ENCODE measurements at regions not wholly inside any gene's neighbourhood (a gene's known extent, or its start where the extent isn't known, plus 50 kb on each side); places are given as distances from the start of the nearest gene placed in this dataset.

DNA sequence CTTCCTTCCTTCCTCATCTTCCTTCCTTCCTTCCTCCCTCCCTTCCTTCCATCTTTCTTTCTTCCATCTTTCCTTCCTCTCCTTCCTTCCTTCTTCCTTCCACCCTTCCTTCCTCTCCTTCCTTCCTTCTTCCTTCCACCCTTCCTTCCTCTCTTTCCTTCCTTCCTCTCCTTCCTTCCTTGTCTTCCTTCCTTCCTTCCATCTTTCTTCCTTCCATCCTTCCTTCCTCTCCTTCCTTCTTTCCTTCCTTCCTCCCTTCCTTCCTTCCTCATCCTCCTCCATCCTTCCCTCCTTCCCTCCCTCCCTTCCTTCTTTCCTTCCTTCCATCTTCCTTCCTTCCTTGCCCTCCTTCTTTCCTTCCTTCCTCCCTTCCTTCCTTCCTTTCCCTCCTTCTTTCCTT is 361.4 kb upstream of the TSHZ2 start (continued):
- TF ChIP-seq SOX6 (IDR thresholded peaks at IDR 0.05) (peak; percentile 75; the same call in 1 of the 2 replicates), SOX6 (CRISPR knock-in tag; IDR thresholded peaks at IDR 0.05) (no peak), ATF7 (IDR thresholded peaks at IDR 0.05) (peak; percentile 19; the same call in 1 of the 2 replicates), ATF7 (CRISPR knock-in tag; IDR thresholded peaks at IDR 0.05) (no peak), NCOA5 (CRISPR knock-in tag; IDR thresholded peaks at IDR 0.05) (no peak), ZNF282 (IDR thresholded peaks at IDR 0.05; ENCODE audit: partially characterized antibody) (peak; percentile 61), PCBP2 (optimal IDR thresholded peaks at IDR 0.05; ENCODE audit: low read depth, low read length, poor library complexity, severe bottlenecking) (peak; percentile 92), PHB2 (IDR thresholded peaks at IDR 0.05; ENCODE audit: partially characterized antibody) (peak; percentile 93), RAD51 (IDR thresholded peaks at IDR 0.05; ENCODE audit: borderline replicate concordance) (peak; percentile 7; the same call in 1 of the 2 replicates), IKZF1 (IDR thresholded peaks at IDR 0.05) (peak; percentile 91), AGO1 (IDR thresholded peaks at IDR 0.05; ENCODE audit: low read depth, low read length, poor library complexity, severe bottlenecking) (no peak), PAXIP1 (CRISPR knock-in tag; conservative IDR thresholded peaks at IDR 0.05) (no peak), FOXA1 (IDR thresholded peaks at IDR 0.05) (0 out of 2 replicates have a peak, but pooled peaks have one; percentile 35), FOXA1 (CRISPR knock-in tag; IDR thresholded peaks at IDR 0.05) (no peak), FOXK2 (IDR thresholded peaks at IDR 0.05) (peak; percentile 65; the same call in 1 of the 2 replicates)
- TF ChIP-seq, protein P1, sequence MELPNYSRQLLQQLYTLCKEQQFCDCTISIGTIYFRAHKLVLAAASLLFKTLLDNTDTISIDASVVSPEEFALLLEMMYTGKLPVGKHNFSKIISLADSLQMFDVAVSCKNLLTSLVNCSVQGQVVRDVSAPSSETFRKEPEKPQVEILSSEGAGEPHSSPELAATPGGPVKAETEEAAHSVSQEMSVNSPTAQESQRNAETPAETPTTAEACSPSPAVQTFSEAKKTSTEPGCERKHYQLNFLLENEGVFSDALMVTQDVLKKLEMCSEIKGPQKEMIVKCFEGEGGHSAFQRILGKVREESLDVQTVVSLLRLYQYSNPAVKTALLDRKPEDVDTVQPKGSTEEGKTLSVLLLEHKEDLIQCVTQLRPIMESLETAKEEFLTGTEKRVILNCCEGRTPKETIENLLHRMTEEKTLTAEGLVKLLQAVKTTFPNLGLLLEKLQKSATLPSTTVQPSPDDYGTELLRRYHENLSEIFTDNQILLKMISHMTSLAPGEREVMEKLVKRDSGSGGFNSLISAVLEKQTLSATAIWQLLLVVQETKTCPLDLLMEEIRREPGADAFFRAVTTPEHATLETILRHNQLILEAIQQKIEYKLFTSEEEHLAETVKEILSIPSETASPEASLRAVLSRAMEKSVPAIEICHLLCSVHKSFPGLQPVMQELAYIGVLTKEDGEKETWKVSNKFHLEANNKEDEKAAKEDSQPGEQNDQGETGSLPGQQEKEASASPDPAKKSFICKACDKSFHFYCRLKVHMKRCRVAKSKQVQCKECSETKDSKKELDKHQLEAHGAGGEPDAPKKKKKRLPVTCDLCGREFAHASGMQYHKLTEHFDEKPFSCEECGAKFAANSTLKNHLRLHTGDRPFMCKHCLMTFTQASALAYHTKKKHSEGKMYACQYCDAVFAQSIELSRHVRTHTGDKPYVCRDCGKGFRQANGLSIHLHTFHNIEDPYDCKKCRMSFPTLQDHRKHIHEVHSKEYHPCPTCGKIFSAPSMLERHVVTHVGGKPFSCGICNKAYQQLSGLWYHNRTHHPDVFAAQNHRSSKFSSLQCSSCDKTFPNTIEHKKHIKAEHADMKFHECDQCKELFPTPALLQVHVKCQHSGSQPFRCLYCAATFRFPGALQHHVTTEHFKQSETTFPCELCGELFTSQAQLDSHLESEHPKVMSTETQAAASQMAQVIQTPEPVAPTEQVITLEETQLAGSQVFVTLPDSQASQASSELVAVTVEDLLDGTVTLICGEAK (IDR thresholded peaks at IDR 0.05) = 0 out of 2 replicates have a peak, but pooled peaks have one; percentile 8
- TF ChIP-seq, protein P1 (CRISPR knock-in tag; IDR thresholded peaks at IDR 0.05) = no peak
- TF ChIP-seq, protein P2, sequence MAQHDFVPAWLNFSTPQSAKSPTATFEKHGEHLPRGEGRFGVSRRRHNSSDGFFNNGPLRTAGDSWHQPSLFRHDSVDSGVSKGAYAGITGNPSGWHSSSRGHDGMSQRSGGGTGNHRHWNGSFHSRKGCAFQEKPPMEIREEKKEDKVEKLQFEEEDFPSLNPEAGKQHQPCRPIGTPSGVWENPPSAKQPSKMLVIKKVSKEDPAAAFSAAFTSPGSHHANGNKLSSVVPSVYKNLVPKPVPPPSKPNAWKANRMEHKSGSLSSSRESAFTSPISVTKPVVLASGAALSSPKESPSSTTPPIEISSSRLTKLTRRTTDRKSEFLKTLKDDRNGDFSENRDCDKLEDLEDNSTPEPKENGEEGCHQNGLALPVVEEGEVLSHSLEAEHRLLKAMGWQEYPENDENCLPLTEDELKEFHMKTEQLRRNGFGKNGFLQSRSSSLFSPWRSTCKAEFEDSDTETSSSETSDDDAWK (CRISPR knock-in tag; IDR thresholded peaks at IDR 0.05) = no peak
- TF ChIP-seq, protein P3, sequence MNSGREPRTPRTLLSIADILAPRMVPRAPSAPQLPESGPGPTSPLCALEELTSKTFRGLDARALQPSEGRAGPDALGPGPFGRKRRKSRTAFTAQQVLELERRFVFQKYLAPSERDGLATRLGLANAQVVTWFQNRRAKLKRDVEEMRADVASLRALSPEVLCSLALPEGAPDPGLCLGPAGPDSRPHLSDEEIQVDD (CRISPR knock-in tag; IDR thresholded peaks at IDR 0.05; ENCODE audit: borderline replicate concordance) = no peak
